Activated B cell treated with CpG ODN at 0.5 μM for 24 hours (primary cell): ENCODE measurements at regions not wholly inside any gene's neighbourhood (a gene's known extent, or its start where the extent isn't known, plus 50 kb on each side); places are given as distances from the start of the nearest gene placed in this dataset.

ENCODE experiments used
- ATAC-seq: fragments of 200-7000 bp; cut with Tn5 transposase; one replicate; pipeline ENCODE4 v1.10.0; 2021; ENCODE audit warnings: low read depth, mild to moderate bottlenecking, moderate library complexity
- CTCF ChIA-PET: fragments of 350-600 bp; sonication (Branson Sonifier 250); formaldehyde crosslinking; loops from one replicate; lab custom pipeline; 2021; ENCODE audit warnings: antibody characterized with exemption; lab: Charles Lee
- POLR2A ChIA-PET: fragments of 350-600 bp; sonication (Branson Sonifier 250); formaldehyde crosslinking; loops from one replicate; lab custom pipeline; 2021; ENCODE audit warnings: antibody characterized with exemption; lab: Charles Lee
- DNase-seq: peaks from one replicate; pipeline ENCODE4 v3.0.0; 2022
- H3K27ac Mint-ChIP-seq: one replicate; pipeline ENCODE4 v1.8.0; 2020; ENCODE audit warnings: mixed read lengths
- H3K27me3 Mint-ChIP-seq: one replicate; pipeline ENCODE4 v1.8.0; 2021; ENCODE audit warnings: mixed read lengths
- H3K36me3 Mint-ChIP-seq: one replicate; pipeline ENCODE4 v1.8.0; 2021; ENCODE audit warnings: low read depth, mixed read lengths
- H3K4me1 Mint-ChIP-seq: one replicate; pipeline ENCODE4 v1.8.0; 2021; ENCODE audit warnings: mixed read lengths
- H3K4me3 Mint-ChIP-seq: one replicate; pipeline ENCODE4 v1.8.0; 2020; ENCODE audit warnings: mild to moderate bottlenecking, mixed read lengths
- H3K9me3 Mint-ChIP-seq: one replicate; pipeline ENCODE4 v1.8.0; 2020; ENCODE audit warnings: mixed read lengths
- CTCF ChIP-seq: fragments of 200-600 bp; IDR thresholded peaks from one replicate; pipeline ENCODE4 v1.8.0; 2022; ENCODE audit warnings: antibody characterized with exemption, mild to moderate bottlenecking
- intact Hi-C: fragments of 100-400 bp; cut with micrococcal nuclease; formaldehyde crosslinking; loops from one replicate; pipeline ENCODE4 v1.15.1; 2024

- H3K4me3 Mint-ChIP-seq: no peak overlapping the region
- ChIA-PET POLR2A (interaction anchor here (0.7 kb wide), 1 partner anchor 1604 kb away, joined by 4 read pairs; no protein-coding TSS in a partner anchor), CTCF (no interaction called here)
- no peak overlapping the region for H3K27ac Mint-ChIP-seq
- H3K4me1 Mint-ChIP-seq: no peaks in the 10 kb centered on the region
- DNase-seq (no peak), ATAC-seq (no peak)
- H3K36me3 Mint-ChIP-seq: no peaks in the 10 kb centered on the region
- TF ChIP-seq CTCF: no peak
- intact Hi-C loops: no loop called here
- no peaks in the 10 kb centered on the region for H3K27me3 Mint-ChIP-seq
- H3K9me3 Mint-ChIP-seq: no peaks in the 10 kb centered on the region
Observed at GRCh38 chr12:93048656-93049055, 119.6 kb upstream of the EEA1 start.

GRCh38 chr12:93050026-93050747 lies 121.1 kb upstream of the EEA1 start:
- H3K9me3 Mint-ChIP-seq: no peaks in the 10 kb centered on the region
- no peak for TF ChIP-seq CTCF
- no peak overlapping the region for H3K27ac Mint-ChIP-seq
- H3K4me3 Mint-ChIP-seq: no peak overlapping the region
- no peak for ATAC-seq
- H3K36me3 Mint-ChIP-seq: no peaks in the 10 kb centered on the region
- intact Hi-C loops: no loop called here
- no peaks in the 10 kb centered on the region for H3K4me1 Mint-ChIP-seq
- POLR2A ChIA-PET: no interaction called here
- no peaks in the 10 kb centered on the region for H3K27me3 Mint-ChIP-seq
- CTCF ChIA-PET: no interaction called here
- no peak for DNase-seq

- H3K4me1 Mint-ChIP-seq: no peaks in the 10 kb centered on the region
- POLR2A ChIA-PET: no interaction called here
- no peak overlapping the region for H3K4me3 Mint-ChIP-seq
- CTCF ChIA-PET: no interaction called here
- no peak for ATAC-seq
- no peak for DNase-seq
- TF ChIP-seq CTCF: no peak
- no peaks in the 10 kb centered on the region for H3K27me3 Mint-ChIP-seq
- no peak overlapping the region for H3K27ac Mint-ChIP-seq
- intact Hi-C loops: no loop called here
- no peaks in the 10 kb centered on the region for H3K36me3 Mint-ChIP-seq
- no peaks in the 10 kb centered on the region for H3K9me3 Mint-ChIP-seq
Observed at GRCh38 chr12:93050748-93051081, 121.6 kb upstream of the EEA1 start.

GRCh38 chr12:93054021-93054420 lies 124.9 kb upstream of the EEA1 start:
- Mint-ChIP-seq H3K27me3 (no peaks in the 10 kb centered on the region), H3K4me3 (no peak overlapping the region), H3K36me3 (no peaks in the 10 kb centered on the region), H3K4me1 (no peaks in the 10 kb centered on the region), H3K27ac (no peak overlapping the region), H3K9me3 (no peaks in the 10 kb centered on the region)
- no peak for TF ChIP-seq CTCF
- ChIA-PET CTCF (no interaction called here), POLR2A (no interaction called here)
- ATAC-seq: no peak
- DNase-seq: no peak
- intact Hi-C loops: no loop called here

GRCh38 chr12:93055221-93055620 lies 126.1 kb upstream of the EEA1 start:
- ChIA-PET CTCF (no interaction called here), POLR2A (no interaction called here)
- Mint-ChIP-seq H3K27ac (no peak overlapping the region), H3K27me3 (no peaks in the 10 kb centered on the region), H3K4me1 (peaks cover 8% of the 10 kb centered on the region), H3K36me3 (no peaks in the 10 kb centered on the region), H3K4me3 (no peak overlapping the region), H3K9me3 (no peaks in the 10 kb centered on the region)
- intact Hi-C loops: no loop called here
- no peak for DNase-seq
- ATAC-seq: no peak
- TF ChIP-seq CTCF: no peak
